ENCODE measurements at regions not wholly inside any gene's neighbourhood (a gene's known extent, or its start where the extent isn't known, plus 50 kb on each side); places are given as distances from the start of the nearest gene placed in this dataset.

GRCh38 chr10:125226823-125227222 is 66.5 kb upstream of the CTBP2 start:
- BruUV-seq (replicated peaks) = no TSS peak
- no peaks in the 10 kb centered on the region for H3K79me2 ChIP-seq (ENCODE audit: insufficient read depth, low read depth, low read length)
- H3K4me3 ChIP-seq (ENCODE audit: low read depth, low read length, poor library complexity, severe bottlenecking) = no peak overlapping the region
- DNase-seq (ENCODE audit: low spot score) = no peak
- H2AFZ ChIP-seq (ENCODE audit: low read length) = no peak overlapping the region
- no peaks in the 10 kb centered on the region for H3K36me3 ChIP-seq (ENCODE audit: insufficient read depth, low read length)
- ChIA-PET POLR2A (no interaction called here), CTCF (ENCODE audit: unreplicated experiment) (no interaction called here)
- H3K9me3 ChIP-seq (ENCODE audit: low read length) = no peaks in the 10 kb centered on the region
- peaks cover 5% of the 10 kb centered on the region for H3K4me1 ChIP-seq (ENCODE audit: insufficient read depth, low read length, poor library complexity, severe bottlenecking)
- no peaks in the 10 kb centered on the region for H4K20me1 ChIP-seq (ENCODE audit: insufficient read depth, low read length)
- H3K27ac ChIP-seq (ENCODE audit: low read depth, low read length, poor library complexity, severe bottlenecking) = no peak overlapping the region
- TF ChIP-seq, protein P1, sequence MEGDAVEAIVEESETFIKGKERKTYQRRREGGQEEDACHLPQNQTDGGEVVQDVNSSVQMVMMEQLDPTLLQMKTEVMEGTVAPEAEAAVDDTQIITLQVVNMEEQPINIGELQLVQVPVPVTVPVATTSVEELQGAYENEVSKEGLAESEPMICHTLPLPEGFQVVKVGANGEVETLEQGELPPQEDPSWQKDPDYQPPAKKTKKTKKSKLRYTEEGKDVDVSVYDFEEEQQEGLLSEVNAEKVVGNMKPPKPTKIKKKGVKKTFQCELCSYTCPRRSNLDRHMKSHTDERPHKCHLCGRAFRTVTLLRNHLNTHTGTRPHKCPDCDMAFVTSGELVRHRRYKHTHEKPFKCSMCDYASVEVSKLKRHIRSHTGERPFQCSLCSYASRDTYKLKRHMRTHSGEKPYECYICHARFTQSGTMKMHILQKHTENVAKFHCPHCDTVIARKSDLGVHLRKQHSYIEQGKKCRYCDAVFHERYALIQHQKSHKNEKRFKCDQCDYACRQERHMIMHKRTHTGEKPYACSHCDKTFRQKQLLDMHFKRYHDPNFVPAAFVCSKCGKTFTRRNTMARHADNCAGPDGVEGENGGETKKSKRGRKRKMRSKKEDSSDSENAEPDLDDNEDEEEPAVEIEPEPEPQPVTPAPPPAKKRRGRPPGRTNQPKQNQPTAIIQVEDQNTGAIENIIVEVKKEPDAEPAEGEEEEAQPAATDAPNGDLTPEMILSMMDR (conservative IDR thresholded peaks at IDR 0.05; ENCODE audit: low read length) = no peak
- no peak for TF ChIP-seq EZH2phosphoT487 (IDR thresholded peaks at IDR 0.05; ENCODE audit: borderline replicate concordance, low read depth, low read length)
- intact Hi-C loops (cut with micrococcal nuclease; ENCODE audit: unreplicated experiment) = no loop called here
- H3K4me2 ChIP-seq (ENCODE audit: low read length) = no peak overlapping the region
- no peaks in the 10 kb centered on the region for H3K9me2 ChIP-seq (ENCODE audit: insufficient read depth, low read length)

DNA sequence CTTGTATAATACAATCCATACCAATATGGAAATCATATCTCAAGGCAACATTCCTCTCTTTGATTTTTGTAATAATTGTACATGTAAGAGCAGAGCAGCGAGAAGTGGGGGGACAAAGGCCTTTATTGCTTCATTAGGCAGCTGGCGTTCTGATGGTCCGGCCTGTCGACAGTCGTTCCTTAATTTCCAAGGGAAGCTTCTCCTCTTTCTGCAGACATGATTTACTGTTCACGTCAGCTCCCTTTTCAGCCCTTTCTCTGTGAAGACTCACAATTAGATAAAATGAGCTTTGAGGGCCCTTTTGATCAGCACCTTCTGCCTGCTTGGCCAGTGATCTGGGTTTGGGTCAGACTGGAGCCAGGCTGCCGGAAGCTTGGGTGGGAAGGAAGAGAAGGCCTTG is 65.6 kb upstream of the CTBP2 start:
- TF ChIP-seq, protein P1 (conservative IDR thresholded peaks at IDR 0.05; ENCODE audit: low read length) = no peak
- TF ChIP-seq EZH2phosphoT487 (IDR thresholded peaks at IDR 0.05; ENCODE audit: borderline replicate concordance, low read depth, low read length) = no peak
- H3K27ac ChIP-seq (ENCODE audit: low read depth, low read length, poor library complexity, severe bottlenecking) = no peak overlapping the region
- H2AFZ ChIP-seq (ENCODE audit: low read length) = no peak overlapping the region
- no peak for DNase-seq (ENCODE audit: low spot score)
- H3K4me2 ChIP-seq (ENCODE audit: low read length) = no peak overlapping the region
- BruUV-seq (replicated peaks) = no TSS peak
- H3K4me1 ChIP-seq (ENCODE audit: insufficient read depth, low read length, poor library complexity, severe bottlenecking) = peaks cover 5% of the 10 kb centered on the region
- intact Hi-C loops (cut with micrococcal nuclease; ENCODE audit: unreplicated experiment) = no loop called here
- H3K9me3 ChIP-seq (ENCODE audit: low read length) = no peaks in the 10 kb centered on the region
- no peaks in the 10 kb centered on the region for H3K79me2 ChIP-seq (ENCODE audit: insufficient read depth, low read depth, low read length)
- H4K20me1 ChIP-seq (ENCODE audit: insufficient read depth, low read length) = no peaks in the 10 kb centered on the region
- ChIA-PET CTCF (ENCODE audit: unreplicated experiment) (no interaction called here), POLR2A (interaction anchor here (0.6 kb wide), 1 partner anchor 235 kb away, joined by 3 read pairs; no protein-coding TSS in a partner anchor)
- no peak overlapping the region for H3K4me3 ChIP-seq (ENCODE audit: low read depth, low read length, poor library complexity, severe bottlenecking)
- no peaks in the 10 kb centered on the region for H3K36me3 ChIP-seq (ENCODE audit: insufficient read depth, low read length)
- no peaks in the 10 kb centered on the region for H3K9me2 ChIP-seq (ENCODE audit: insufficient read depth, low read length)

GRCh38 chr10:125225051-125225450 is 64.7 kb upstream of the CTBP2 start:
- no peak overlapping the region for H3K27ac ChIP-seq (ENCODE audit: low read depth, low read length, poor library complexity, severe bottlenecking)
- intact Hi-C loops (cut with micrococcal nuclease; ENCODE audit: unreplicated experiment) = no loop called here
- no TSS peak for BruUV-seq (replicated peaks)
- no peaks in the 10 kb centered on the region for H4K20me1 ChIP-seq (ENCODE audit: insufficient read depth, low read length)
- TF ChIP-seq, protein P1 (conservative IDR thresholded peaks at IDR 0.05; ENCODE audit: low read length) = no peak
- no peak for TF ChIP-seq EZH2phosphoT487 (IDR thresholded peaks at IDR 0.05; ENCODE audit: borderline replicate concordance, low read depth, low read length)
- ChIA-PET POLR2A (no interaction called here), CTCF (ENCODE audit: unreplicated experiment) (no interaction called here)
- no peak overlapping the region for H3K4me2 ChIP-seq (ENCODE audit: low read length)
- H3K4me3 ChIP-seq (ENCODE audit: low read depth, low read length, poor library complexity, severe bottlenecking) = no peak overlapping the region
- H3K9me2 ChIP-seq (ENCODE audit: insufficient read depth, low read length) = no peaks in the 10 kb centered on the region
- peaks cover 5% of the 10 kb centered on the region for H3K4me1 ChIP-seq (ENCODE audit: insufficient read depth, low read length, poor library complexity, severe bottlenecking)
- no peaks in the 10 kb centered on the region for H3K79me2 ChIP-seq (ENCODE audit: insufficient read depth, low read depth, low read length)
- no peaks in the 10 kb centered on the region for H3K36me3 ChIP-seq (ENCODE audit: insufficient read depth, low read length)
- DNase-seq (ENCODE audit: low spot score) = no peak
- H2AFZ ChIP-seq (ENCODE audit: low read length) = no peak overlapping the region
- no peaks in the 10 kb centered on the region for H3K9me3 ChIP-seq (ENCODE audit: low read length)

Measured in OCI-LY7 (cell line).